SU-DHL-6 (cell line): ENCODE measurements at regions not wholly inside any gene's neighbourhood (a gene's known extent, or its start where the extent isn't known, plus 50 kb on each side); places are given as distances from the start of the nearest gene placed in this dataset.

Source experiments
- CTCF ChIP-seq: fragments of 200-600 bp; sonication (generic); IDR thresholded peaks from one replicate; pipeline ENCODE4 v1.5.1; 2017; ENCODE audit warnings: antibody characterized with exemption, mild to moderate bottlenecking, low read length, moderate library complexity; ENCODE audit not compliant: insufficient read depth, poor library complexity, severe bottlenecking
- EZH2phosphoT487 ChIP-seq: fragments of 200-600 bp; sonication (generic), shearing (Covaris generic); conservative IDR thresholded peaks from 2 replicates; pipeline ENCODE4 v1.6.1; 2018; ENCODE audit warnings: mild to moderate bottlenecking, antibody characterized with exemption, low read length, moderate library complexity, mixed read lengths

GRCh38 chr9:11023201-11023600 is 410.4 kb upstream of the PTPRD start:
- TF ChIP-seq CTCF (no peak), EZH2phosphoT487 (no peak)
